ENCODE measurements at regions not wholly inside any gene's neighbourhood (a gene's known extent, or its start where the extent isn't known, plus 50 kb on each side); places are given as distances from the start of the nearest gene placed in this dataset.

DNA sequence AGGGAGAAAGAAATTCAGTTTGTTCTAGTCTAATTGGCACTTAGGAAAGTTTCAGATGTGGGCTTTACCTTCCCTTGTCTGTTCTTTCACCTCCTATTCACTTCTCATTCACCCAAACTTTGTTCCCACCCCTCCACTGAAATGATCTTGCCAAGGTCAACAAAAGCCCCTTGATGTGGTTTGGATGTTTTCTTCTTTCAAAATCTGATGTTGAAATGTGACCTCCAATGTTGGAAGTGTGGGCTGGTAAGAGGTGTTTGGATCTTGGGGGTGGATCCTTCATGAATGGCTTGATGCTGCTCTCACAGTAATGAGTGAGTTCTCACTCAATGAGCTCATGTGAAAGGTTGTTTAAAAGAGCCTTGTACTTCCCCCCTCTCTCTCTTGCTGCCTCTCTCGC, 379.3 kb downstream of the HHIPL2 start:
- H3K27me3 ChIP-seq (ENCODE audit: control insufficient read depth in 3 of 3, insufficient read depth in 3 of 3, low read length in 2 of 3): peaks cover 0 to 2% (median 0%) of the 10 kb centered on the region in 3 donors
- H3K36me3 ChIP-seq (ENCODE audit: control insufficient read depth in 4 of 4, insufficient read depth in 4 of 4, low read length in 4 of 4): no peaks in the 10 kb centered on the region
- no peak overlapping the region for H3K27ac ChIP-seq (ENCODE audit: low read depth in 1 of 2, low read length in 1 of 2)
- H3K9me3 ChIP-seq (ENCODE audit: control insufficient read depth in 4 of 4, insufficient read depth in 3 of 4, low read length in 3 of 4): peaks cover 0 to 10% (median 5%) of the 10 kb centered on the region in 4 donors
- no peak for TF ChIP-seq CTCF (IDR thresholded peaks at IDR 0.05; ENCODE audit: control extremely low read depth, extremely low read depth)
- H3K4me3 ChIP-seq: no peak overlapping the region
- WGBS, 2 donors: 77 to 90% methylated on average over 1 of the region's 1 CpG
- no peaks in the 10 kb centered on the region for H3K4me1 ChIP-seq (ENCODE audit: control insufficient read depth in 5 of 5, insufficient read depth in 5 of 5, low read length in 5 of 5)
- no peak overlapping the region for H3K9ac ChIP-seq (ENCODE audit: insufficient read depth in 1 of 2, low read length in 2 of 2)
- DNase-seq (no peak), ATAC-seq (ENCODE audit: insufficient read depth, low FRiP score) (no peak)

- WGBS, 2 donors: 66 to 86% methylated on average over 1 of the region's 1 CpG
- H3K27me3 ChIP-seq (ENCODE audit: control insufficient read depth in 3 of 3, insufficient read depth in 3 of 3, low read length in 2 of 3): peaks cover 0 to 2% (median 0%) of the 10 kb centered on the region in 3 donors
- TF ChIP-seq CTCF (IDR thresholded peaks at IDR 0.05; ENCODE audit: control extremely low read depth, extremely low read depth): no peak
- ATAC-seq (ENCODE audit: insufficient read depth, low FRiP score) (no peak), DNase-seq (no peak)
- H3K4me3 ChIP-seq: no peak overlapping the region
- no peak overlapping the region for H3K27ac ChIP-seq (ENCODE audit: low read depth in 1 of 2, low read length in 1 of 2)
- no peak overlapping the region for H3K9ac ChIP-seq (ENCODE audit: insufficient read depth in 1 of 2, low read length in 2 of 2)
- H3K9me3 ChIP-seq (ENCODE audit: control insufficient read depth in 4 of 4, insufficient read depth in 3 of 4, low read length in 3 of 4): peaks cover 0 to 10% (median 5%) of the 10 kb centered on the region in 4 donors
- H3K4me1 ChIP-seq (ENCODE audit: control insufficient read depth in 5 of 5, insufficient read depth in 5 of 5, low read length in 5 of 5): no peaks in the 10 kb centered on the region
- H3K36me3 ChIP-seq (ENCODE audit: control insufficient read depth in 4 of 4, insufficient read depth in 4 of 4, low read length in 4 of 4): no peaks in the 10 kb centered on the region
Measured at GRCh38 chr1:222167896-222168295, 380.0 kb downstream of the HHIPL2 start.

- TF ChIP-seq CTCF (IDR thresholded peaks at IDR 0.05; ENCODE audit: control extremely low read depth, extremely low read depth): no peak
- ATAC-seq (ENCODE audit: insufficient read depth, low FRiP score): no peak
- DNase-seq: peak in 2 of 3 donors; percentile 3 to 12
Measured at GRCh38 chr1:222167111-222167510, 380.8 kb downstream of the HHIPL2 start.

DNA sequence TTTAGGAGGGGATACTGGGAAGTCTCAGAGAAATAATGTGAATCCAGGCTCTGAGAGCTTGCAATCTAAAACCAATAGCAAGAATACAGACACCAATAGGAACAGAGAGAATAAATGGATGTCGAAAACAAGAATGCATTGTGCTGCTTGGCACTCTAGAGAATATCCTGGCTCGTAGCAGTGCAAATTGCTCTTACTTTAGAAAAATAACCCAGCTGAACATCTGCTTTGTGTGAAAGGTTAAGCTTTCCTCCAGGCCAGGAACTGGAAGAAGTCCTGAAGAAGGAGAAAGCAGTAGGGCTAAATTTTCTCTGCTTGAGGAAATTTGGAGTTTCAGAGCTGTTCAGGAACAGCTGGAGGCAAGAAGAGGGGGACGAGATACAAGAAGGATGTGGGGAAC, 382.3 kb downstream of the HHIPL2 start:
- ATAC-seq (ENCODE audit: insufficient read depth, low FRiP score): no peak
- H3K27me3 ChIP-seq (ENCODE audit: control insufficient read depth in 3 of 3, insufficient read depth in 3 of 3, low read length in 2 of 3): peaks cover 0 to 2% (median 0%) of the 10 kb centered on the region in 3 donors

More at GRCh38 chr1:222167111-222167510, 380.8 kb downstream of the HHIPL2 start:
- Histone ChIP-seq H3K36me3 (ENCODE audit: control insufficient read depth in 4 of 4, insufficient read depth in 4 of 4, low read length in 4 of 4) (no peaks in the 10 kb centered on the region), H3K9ac (ENCODE audit: insufficient read depth in 1 of 2, low read length in 2 of 2) (no peak overlapping the region), H3K4me1 (ENCODE audit: control insufficient read depth in 5 of 5, insufficient read depth in 5 of 5, low read length in 5 of 5) (no peaks in the 10 kb centered on the region), H3K27me3 (ENCODE audit: control insufficient read depth in 3 of 3, insufficient read depth in 3 of 3, low read length in 2 of 3) (peaks cover 0 to 2% (median 0%) of the 10 kb centered on the region in 3 donors), H3K27ac (ENCODE audit: low read depth in 1 of 2, low read length in 1 of 2) (no peak overlapping the region), H3K9me3 (ENCODE audit: control insufficient read depth in 4 of 4, insufficient read depth in 3 of 4, low read length in 3 of 4) (peaks cover 0 to 9% (median 4%) of the 10 kb centered on the region in 4 donors), H3K4me3 (no peak overlapping the region)
- WGBS, 2 donors: 75 to 81% methylated on average over 3 of the region's 3 CpGs

More for the DNA sequence above, 382.3 kb downstream of the HHIPL2 start:
- H3K4me3 ChIP-seq: no peak overlapping the region
- no peaks in the 10 kb centered on the region for H3K4me1 ChIP-seq (ENCODE audit: control insufficient read depth in 5 of 5, insufficient read depth in 5 of 5, low read length in 5 of 5)
- no peak overlapping the region for H3K9ac ChIP-seq (ENCODE audit: insufficient read depth in 1 of 2, low read length in 2 of 2)
- no peak overlapping the region for H3K27ac ChIP-seq (ENCODE audit: low read depth in 1 of 2, low read length in 1 of 2)
- DNase-seq: peak in 2 of 3 donors; percentile 1 to 31
- H3K9me3 ChIP-seq (ENCODE audit: control insufficient read depth in 4 of 4, insufficient read depth in 3 of 4, low read length in 3 of 4): peaks cover 0 to 9% (median 2%) of the 10 kb centered on the region in 4 donors
- TF ChIP-seq CTCF (IDR thresholded peaks at IDR 0.05; ENCODE audit: control extremely low read depth, extremely low read depth): no peak
- WGBS, 2 donors: 69 to 76% methylated on average over 3 of the region's 3 CpGs
- no peaks in the 10 kb centered on the region for H3K36me3 ChIP-seq (ENCODE audit: control insufficient read depth in 4 of 4, insufficient read depth in 4 of 4, low read length in 4 of 4)

Data from lung (tissue), 11 donors.